NB4 (cell line): ENCODE measurements at regions not wholly inside any gene's neighbourhood (a gene's known extent, or its start where the extent isn't known, plus 50 kb on each side); places are given as distances from the start of the nearest gene placed in this dataset.

Experiments used
- CTCF ChIP-seq: IDR thresholded peaks from one replicate; pipeline ENCODE4 v1.5.1; 2012; ENCODE audit warnings: low read depth, low read length
- POLR2A ChIP-seq: IDR thresholded peaks from 2 replicates; pipeline ENCODE4 v1.6.1; 2011; ENCODE audit warnings: mild to moderate bottlenecking; ENCODE audit not compliant: insufficient read length; ENCODE audit errors: extremely low read depth

- TF ChIP-seq POLR2A (no peak), CTCF (no peak)
Measured at GRCh38 chr2:53342248-53342647, 425.4 kb upstream of the CHAC2 start.
